ENCODE measurements at regions not wholly inside any gene's neighbourhood (a gene's known extent, or its start where the extent isn't known, plus 50 kb on each side); places are given as distances from the start of the nearest gene placed in this dataset.

DNA sequence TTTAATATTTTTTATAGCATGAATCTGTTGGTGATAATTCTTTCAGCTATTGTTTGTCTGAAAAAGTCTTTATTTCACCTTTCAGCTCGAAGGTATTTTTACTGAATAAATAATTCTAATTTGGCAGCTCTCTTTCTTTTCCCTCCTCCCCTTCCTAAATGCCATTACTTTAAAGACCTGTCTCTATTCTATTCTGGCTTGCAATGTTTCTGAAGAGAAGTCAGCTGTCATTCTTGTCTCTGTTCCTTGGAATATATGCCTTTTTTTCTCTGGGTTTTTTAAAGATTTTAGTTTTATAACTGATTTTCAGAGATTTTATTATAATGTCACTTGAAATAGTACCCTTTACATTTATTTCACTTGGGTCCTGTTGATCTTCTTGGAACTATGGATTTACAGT lies 237.9 kb upstream of the DAAM1 start:
- TF ChIP-seq ZZZ3 (IDR thresholded peaks at IDR 0.05; ENCODE audit: control insufficient read depth, insufficient read length, low read depth) (no peak), JUNB (IDR thresholded peaks at IDR 0.05) (no peak), POLR2A (IDR thresholded peaks at IDR 0.05; ENCODE audit: low read depth, low read length) (no peak), POLR2AphosphoS5 (IDR thresholded peaks at IDR 0.05; ENCODE audit: low read length) (no peak), EZH2 (IDR thresholded peaks at IDR 0.05; ENCODE audit: borderline replicate concordance, control insufficient read depth, low read depth, low read length) (no peak), CEBPB (IDR thresholded peaks at IDR 0.05; ENCODE audit: borderline replicate concordance in 1 of 2, low read depth in 2 of 2, low read length in 2 of 2) (no peak), MXI1 (IDR thresholded peaks at IDR 0.05; ENCODE audit: low read depth, low read length) (no peak), MYB (IDR thresholded peaks at IDR 0.05; ENCODE audit: borderline replicate concordance, low read depth, low read length) (no peak), EP300 (IDR thresholded peaks at IDR 0.05; ENCODE audit: borderline replicate concordance in 1 of 2, control insufficient read depth in 1 of 2, low read depth in 2 of 2, low read length in 2 of 2) (no peak), KDM1A (IDR thresholded peaks at IDR 0.05; ENCODE audit: borderline replicate concordance) (no peak), YY1 (IDR thresholded peaks at IDR 0.05; ENCODE audit: low read depth, low read length) (no peak)
- TF ChIP-seq, protein P1, sequence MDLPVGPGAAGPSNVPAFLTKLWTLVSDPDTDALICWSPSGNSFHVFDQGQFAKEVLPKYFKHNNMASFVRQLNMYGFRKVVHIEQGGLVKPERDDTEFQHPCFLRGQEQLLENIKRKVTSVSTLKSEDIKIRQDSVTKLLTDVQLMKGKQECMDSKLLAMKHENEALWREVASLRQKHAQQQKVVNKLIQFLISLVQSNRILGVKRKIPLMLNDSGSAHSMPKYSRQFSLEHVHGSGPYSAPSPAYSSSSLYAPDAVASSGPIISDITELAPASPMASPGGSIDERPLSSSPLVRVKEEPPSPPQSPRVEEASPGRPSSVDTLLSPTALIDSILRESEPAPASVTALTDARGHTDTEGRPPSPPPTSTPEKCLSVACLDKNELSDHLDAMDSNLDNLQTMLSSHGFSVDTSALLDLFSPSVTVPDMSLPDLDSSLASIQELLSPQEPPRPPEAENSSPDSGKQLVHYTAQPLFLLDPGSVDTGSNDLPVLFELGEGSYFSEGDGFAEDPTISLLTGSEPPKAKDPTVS (IDR thresholded peaks at IDR 0.05; ENCODE audit: low read depth, low read length): no peak
- TF ChIP-seq, protein P2, sequence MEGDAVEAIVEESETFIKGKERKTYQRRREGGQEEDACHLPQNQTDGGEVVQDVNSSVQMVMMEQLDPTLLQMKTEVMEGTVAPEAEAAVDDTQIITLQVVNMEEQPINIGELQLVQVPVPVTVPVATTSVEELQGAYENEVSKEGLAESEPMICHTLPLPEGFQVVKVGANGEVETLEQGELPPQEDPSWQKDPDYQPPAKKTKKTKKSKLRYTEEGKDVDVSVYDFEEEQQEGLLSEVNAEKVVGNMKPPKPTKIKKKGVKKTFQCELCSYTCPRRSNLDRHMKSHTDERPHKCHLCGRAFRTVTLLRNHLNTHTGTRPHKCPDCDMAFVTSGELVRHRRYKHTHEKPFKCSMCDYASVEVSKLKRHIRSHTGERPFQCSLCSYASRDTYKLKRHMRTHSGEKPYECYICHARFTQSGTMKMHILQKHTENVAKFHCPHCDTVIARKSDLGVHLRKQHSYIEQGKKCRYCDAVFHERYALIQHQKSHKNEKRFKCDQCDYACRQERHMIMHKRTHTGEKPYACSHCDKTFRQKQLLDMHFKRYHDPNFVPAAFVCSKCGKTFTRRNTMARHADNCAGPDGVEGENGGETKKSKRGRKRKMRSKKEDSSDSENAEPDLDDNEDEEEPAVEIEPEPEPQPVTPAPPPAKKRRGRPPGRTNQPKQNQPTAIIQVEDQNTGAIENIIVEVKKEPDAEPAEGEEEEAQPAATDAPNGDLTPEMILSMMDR (IDR thresholded peaks at IDR 0.05 in 2 of 3, conservative IDR thresholded peaks at IDR 0.05 in 1 of 3; ENCODE audit: control insufficient read depth in 2 of 3, extremely low read depth in 1 of 3, insufficient read depth in 1 of 3, low read depth in 3 of 3, low read length in 3 of 3): no peak

Data from GM12878 (cell line).